IMR-90 (cell line): ENCODE measurements at regions not wholly inside any gene's neighbourhood (a gene's known extent, or its start where the extent isn't known, plus 50 kb on each side); places are given as distances from the start of the nearest gene placed in this dataset.

Experiments used
- ATAC-seq: fragments of 200-7000 bp; cut with Tn5 transposase; 2 replicates; pipeline ENCODE4 v1.9.1; 2020; ENCODE audit warnings: low read depth, mild to moderate bottlenecking, moderate library complexity
- BruUV-seq: library from RNA; stranded (reverse); fragments of 400-500 nt; replicated peaks from 2 replicates; lab custom pipeline; 2021; lab: Mats Ljungman, UMichigan
- CTCF ChIA-PET: fragments of 300-600 bp; formaldehyde crosslinking; extraction: SDS; loops from one replicate; lab custom pipeline; 2021; ENCODE audit warnings: antibody characterized with exemption; lab: Yijun Ruan, JAX
- POLR2A ChIA-PET: fragments of 300-600 bp; sonication (Branson Sonifier 250); formaldehyde crosslinking; loops from one replicate; lab custom pipeline; 2022; ENCODE audit warnings: antibody characterized with exemption; ENCODE audit not compliant: unreplicated experiment; lab: Charles Lee
- DNase-seq: peaks from one replicate; pipeline ENCODE4 v3.0.0; 2013
- H2AFZ ChIP-seq: replicated peaks from 2 replicates; pipeline ENCODE3; 2013; ENCODE audit warnings: low read length, mild to moderate bottlenecking; ENCODE audit not compliant: poor library complexity
- H2AK5ac ChIP-seq: 2 replicates; pipeline ENCODE4 v1.6.1; 2013; ENCODE audit warnings: low read depth, low read length, inconsistent platforms
- H2AK9ac ChIP-seq: replicated peaks from 2 replicates; pipeline ENCODE3; 2013; ENCODE audit warnings: mild to moderate bottlenecking, low read depth, low read length, moderate library complexity; ENCODE audit not compliant: poor library complexity
- H2BK120ac ChIP-seq: 2 replicates; pipeline ENCODE4 v1.6.1; 2013; ENCODE audit warnings: low read depth, low read length, inconsistent platforms
- H2BK15ac ChIP-seq: 3 replicates; pipeline ENCODE4 v1.6.1; 2013; ENCODE audit warnings: low read depth, low read length, inconsistent platforms
- H2BK20ac ChIP-seq: 2 replicates; pipeline ENCODE4 v1.6.1; 2013; ENCODE audit warnings: low read depth, mild to moderate bottlenecking, inconsistent platforms, low read length, moderate library complexity
- H2BK5ac ChIP-seq: 2 replicates; pipeline ENCODE4 v1.6.1; 2013; ENCODE audit warnings: mild to moderate bottlenecking, low read depth, low read length, inconsistent platforms; ENCODE audit not compliant: poor library complexity, severe bottlenecking
- H3K14ac ChIP-seq: replicated peaks from 2 replicates; pipeline ENCODE4 v1.6.1; 2013; ENCODE audit warnings: low read depth, low read length, inconsistent platforms
- H3K18ac ChIP-seq: 2 replicates; pipeline ENCODE4 v1.6.1; 2013; ENCODE audit warnings: low read depth, low read length, control low read depth
- H3K23ac ChIP-seq: 2 replicates; pipeline ENCODE4 v1.6.1; 2013; ENCODE audit warnings: low read depth, low read length, inconsistent platforms
- H3K27ac ChIP-seq: 2 replicates; pipeline ENCODE4 v1.5.1; 2013; ENCODE audit warnings: mild to moderate bottlenecking, control low read depth, low read length; ENCODE audit not compliant: insufficient read depth
- H3K27me3 ChIP-seq: 2 replicates; pipeline ENCODE4 v1.6.1; 2013; ENCODE audit warnings: low read length; ENCODE audit not compliant: control insufficient read depth, insufficient read depth
- H3K36me3 ChIP-seq: 2 replicates; pipeline ENCODE4 v1.6.1; 2013; ENCODE audit warnings: low read length, mixed read lengths; ENCODE audit not compliant: control insufficient read depth, insufficient read depth
- H3K4ac ChIP-seq: 2 replicates; pipeline ENCODE4 v1.6.1; 2013; ENCODE audit warnings: low read depth, low read length, inconsistent platforms
- H3K4me1 ChIP-seq: 2 replicates; pipeline ENCODE4 v1.6.1; 2013; ENCODE audit warnings: low read length, mixed read lengths; ENCODE audit not compliant: control insufficient read depth, insufficient read depth
- H3K4me2 ChIP-seq: 2 replicates; pipeline ENCODE4 v1.6.1; 2013; ENCODE audit warnings: low read depth, mild to moderate bottlenecking, control low read depth, low read length, moderate library complexity
- H3K4me3 ChIP-seq: 2 replicates; pipeline ENCODE4 v1.5.1; 2013; ENCODE audit warnings: low read depth, mild to moderate bottlenecking, control low read depth, low read length, moderate library complexity; ENCODE audit not compliant: insufficient read depth
- H3K56ac ChIP-seq: 2 replicates; pipeline ENCODE4 v1.6.1; 2013; ENCODE audit warnings: low read length, inconsistent platforms; ENCODE audit not compliant: insufficient read depth; ENCODE audit errors: extremely low read depth
- H3K79me1 ChIP-seq, 2 experiments: 2 replicates each; pipeline ENCODE4 v1.6.1; 2013; ENCODE audit warnings: low read length in 2 of 2, inconsistent platforms in 1 of 2, low read depth in 1 of 2
- H3K9ac ChIP-seq: 2 replicates; pipeline ENCODE4 v1.6.1; 2013; ENCODE audit warnings: low read depth, low read length, control low read depth
- H3K9me1 ChIP-seq: 2 replicates; pipeline ENCODE4 v1.6.1; 2013; ENCODE audit warnings: low read length, inconsistent platforms; ENCODE audit not compliant: insufficient read depth
- H3K9me3 ChIP-seq: 2 replicates; pipeline ENCODE4 v1.6.1; 2013; ENCODE audit warnings: low read length; ENCODE audit not compliant: control insufficient read depth, insufficient read depth
- H4K20me1 ChIP-seq: 2 replicates; pipeline ENCODE4 v1.6.1; 2013; ENCODE audit warnings: low read length, inconsistent platforms; ENCODE audit not compliant: insufficient read depth
- H4K5ac ChIP-seq: 2 replicates; pipeline ENCODE4 v1.6.1; 2013; ENCODE audit warnings: mild to moderate bottlenecking, low read depth, low read length, control low read depth
- H4K8ac ChIP-seq, 2 experiments: 2 replicates each; pipeline ENCODE4 v1.6.1; 2013; ENCODE audit warnings: low read depth in 2 of 2, low read length in 2 of 2, control low read depth in 1 of 2, inconsistent platforms in 1 of 2
- H4K91ac ChIP-seq: 2 replicates; pipeline ENCODE4 v1.6.1; 2013; ENCODE audit warnings: low read depth, low read length, inconsistent platforms; ENCODE audit not compliant: insufficient read depth
- CEBPB ChIP-seq: IDR thresholded peaks from 2 replicates; pipeline ENCODE4 v1.6.1; 2012; ENCODE audit warnings: low read depth, low read length, improper control_type of control experiment
- CHD1 ChIP-seq: IDR thresholded peaks from 2 replicates; pipeline ENCODE4 v1.6.1; 2012; ENCODE audit warnings: low read depth, low read length, improper control_type of control experiment
- WGBS, 2 experiments: methylation state at CpG; one replicate each; pipeline versions ENCODE4 v1.1.5 to v1.1.7; 2013; ENCODE audit warnings: missing lambda C conversion rate in 2 of 2; ENCODE audit not compliant: insufficient read length in 1 of 2; ENCODE audit errors: extremely low coverage in 2 of 2; 5-methylcytosine and 5-hydroxymethylcytosine counted together
- dilution Hi-C: fragments of 300-500 bp; cut with HindIII; formaldehyde crosslinking; loops from one replicate; pipeline ENCODE4 v1.14.3; 2018; ENCODE audit warnings: low sequenced_read_pairs; ENCODE audit not compliant: unreplicated experiment
- in situ Hi-C: fragments of 300-500 bp; cut with MboI; formaldehyde crosslinking; loops from 3 replicates; pipeline ENCODE4 v1.14.3; 2019; ENCODE audit warnings: low sequenced_read_pairs, inconsistent platforms, mixed read lengths
- intact Hi-C: fragments of 100-400 bp; cut with micrococcal nuclease; formaldehyde crosslinking; loops from 2 replicates; pipeline ENCODE4 v1.10.0; 2022

DNA sequence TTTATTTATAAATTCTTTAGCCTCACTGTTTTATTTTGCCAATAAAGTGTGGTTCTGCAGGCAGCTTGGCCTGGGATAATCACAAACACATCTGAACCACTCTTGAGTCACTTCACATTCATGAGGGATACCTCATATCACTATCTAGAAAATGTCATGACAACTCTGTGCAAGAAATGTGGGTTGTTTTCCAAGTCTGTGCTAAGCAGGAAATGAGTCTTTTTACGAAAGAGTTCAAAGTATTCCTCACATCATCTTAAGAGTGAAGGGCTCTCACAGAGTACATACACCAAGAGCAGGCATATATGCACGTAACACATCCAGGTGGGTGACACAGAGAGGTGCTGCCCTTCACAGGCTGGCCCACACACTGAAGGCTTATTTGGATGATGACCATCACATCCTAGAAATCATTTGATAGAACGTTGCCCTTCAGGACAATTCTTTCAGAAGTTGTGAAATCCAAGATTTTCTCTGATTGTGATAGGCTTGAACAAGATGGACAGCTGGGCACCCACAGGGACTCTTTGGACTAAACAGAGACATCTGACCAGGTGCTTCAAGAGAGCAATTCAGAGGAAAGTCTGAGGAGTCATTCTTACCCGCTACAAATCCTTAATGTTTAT, 811.1 kb upstream of the LRATD1 start:
- no TSS peak for BruUV-seq
- Histone ChIP-seq H3K4me1 (no peaks in the 10 kb centered on the region), H3K56ac (no peak overlapping the region), H3K27me3 (no peaks in the 10 kb centered on the region), H3K23ac (no peak overlapping the region), H3K27ac (no peak overlapping the region), H4K91ac (no peak overlapping the region), H3K36me3 (no peaks in the 10 kb centered on the region), H3K4me2 (no peak overlapping the region), H3K79me1 (no peaks in the 10 kb centered on the region), H2AK9ac (no peak overlapping the region), H2AFZ (peak overlapping the region; percentile 21), H3K4me3 (no peak overlapping the region), H2BK120ac (no peak overlapping the region), H3K18ac (no peak overlapping the region), H2AK5ac (no peak overlapping the region), H2BK5ac (no peak overlapping the region), H3K9me1 (no peaks in the 10 kb centered on the region), H3K9me3 (peaks cover 2% of the 10 kb centered on the region; the same call in 1 of the 2 replicates), H4K20me1 (no peaks in the 10 kb centered on the region), H4K8ac (no peak overlapping the region), H2BK15ac (no peak overlapping the region), H2BK20ac (no peak overlapping the region), H3K9ac (no peak overlapping the region), H4K5ac (no peak overlapping the region), H3K4ac (no peak overlapping the region), H3K14ac (no peak overlapping the region)
- in situ Hi-C loops, result no loop called here
- peak; percentile 74 for DNase-seq
- 0 out of 2 replicates have a peak, but pooled peaks have one; percentile 24 for ATAC-seq
- peak; percentile 22; the same call in 1 of the 2 replicates for TF ChIP-seq CEBPB
- TF ChIP-seq CHD1, result no peak
- POLR2A ChIA-PET, result no interaction called here
- intact Hi-C loops, result no loop called here
- CTCF ChIA-PET, result no interaction called here
- no CpG with 5 or more reads among the region's 4 CpGs for WGBS, 2 experiments
- dilution Hi-C loops, result no loop called here
